ENCODE measurements at regions not wholly inside any gene's neighbourhood (a gene's known extent, or its start where the extent isn't known, plus 50 kb on each side); places are given as distances from the start of the nearest gene placed in this dataset.

GRCh38 chr5:82332064-82332855, 54.1 kb upstream of the RPS23 start:
- H3K9ac ChIP-seq (ENCODE audit: low read depth, low read length) = no peak overlapping the region
- H4K20me1 ChIP-seq (ENCODE audit: insufficient read depth, low read length) = no peaks in the 10 kb centered on the region

DNA sequence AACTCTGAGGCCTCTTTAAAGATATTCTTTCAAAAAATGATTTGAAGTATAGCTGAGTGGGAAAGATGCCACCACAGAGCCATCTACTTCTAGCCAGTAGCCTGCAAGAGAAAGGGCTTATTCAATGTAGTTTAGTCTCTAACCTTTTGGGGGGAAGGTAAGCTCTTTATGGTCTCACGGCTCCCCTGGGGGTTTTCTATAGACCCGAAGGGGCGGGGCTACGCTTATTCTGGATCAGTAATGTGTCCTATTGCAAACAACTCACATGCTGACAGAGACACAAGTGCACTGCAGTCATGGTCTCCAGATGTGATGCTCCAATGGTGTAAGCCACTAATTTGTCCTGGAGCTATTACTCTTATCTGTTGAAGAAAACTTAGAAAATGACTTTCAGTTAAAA, 53.4 kb upstream of the RPS23 start:
- H3K79me2 ChIP-seq (ENCODE audit: insufficient read depth, low read length) = no peaks in the 10 kb centered on the region
- no peaks in the 10 kb centered on the region for H3K27me3 ChIP-seq (ENCODE audit: insufficient read depth, low read length, poor library complexity)
- H3K4me2 ChIP-seq (ENCODE audit: insufficient read depth, low read length) = no peak overlapping the region
- peak; percentile 65 for ATAC-seq (ENCODE audit: insufficient read depth, low read depth)
- H3K36me3 ChIP-seq (ENCODE audit: insufficient read depth, low read length) = no peaks in the 10 kb centered on the region
- peak; percentile 50 for DNase-seq
- H3K9ac ChIP-seq (ENCODE audit: low read depth, low read length) = peak overlapping the region; percentile 19; the same call in 1 of the 2 replicates
- H4K20me1 ChIP-seq (ENCODE audit: insufficient read depth, low read length) = no peaks in the 10 kb centered on the region
- peak overlapping the region; percentile 71 for H3K27ac ChIP-seq (ENCODE audit: low read length)
- no peaks in the 10 kb centered on the region for H3K9me3 ChIP-seq (ENCODE audit: insufficient read depth, low read length, severe bottlenecking)
- H3K4me3 ChIP-seq (ENCODE audit: low read depth in 1 of 2, low read length in 2 of 2) = no peak overlapping the region
- H2AFZ ChIP-seq (ENCODE audit: low read depth, low read length) = 0 out of 2 replicates have a peak overlapping the region, but pooled peaks have one; percentile 38
- TF ChIP-seq EZH2 (IDR thresholded peaks at IDR 0.05; ENCODE audit: borderline replicate concordance, low read depth, low read length, severe bottlenecking) = no peak
- TF ChIP-seq, protein P1, sequence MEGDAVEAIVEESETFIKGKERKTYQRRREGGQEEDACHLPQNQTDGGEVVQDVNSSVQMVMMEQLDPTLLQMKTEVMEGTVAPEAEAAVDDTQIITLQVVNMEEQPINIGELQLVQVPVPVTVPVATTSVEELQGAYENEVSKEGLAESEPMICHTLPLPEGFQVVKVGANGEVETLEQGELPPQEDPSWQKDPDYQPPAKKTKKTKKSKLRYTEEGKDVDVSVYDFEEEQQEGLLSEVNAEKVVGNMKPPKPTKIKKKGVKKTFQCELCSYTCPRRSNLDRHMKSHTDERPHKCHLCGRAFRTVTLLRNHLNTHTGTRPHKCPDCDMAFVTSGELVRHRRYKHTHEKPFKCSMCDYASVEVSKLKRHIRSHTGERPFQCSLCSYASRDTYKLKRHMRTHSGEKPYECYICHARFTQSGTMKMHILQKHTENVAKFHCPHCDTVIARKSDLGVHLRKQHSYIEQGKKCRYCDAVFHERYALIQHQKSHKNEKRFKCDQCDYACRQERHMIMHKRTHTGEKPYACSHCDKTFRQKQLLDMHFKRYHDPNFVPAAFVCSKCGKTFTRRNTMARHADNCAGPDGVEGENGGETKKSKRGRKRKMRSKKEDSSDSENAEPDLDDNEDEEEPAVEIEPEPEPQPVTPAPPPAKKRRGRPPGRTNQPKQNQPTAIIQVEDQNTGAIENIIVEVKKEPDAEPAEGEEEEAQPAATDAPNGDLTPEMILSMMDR (IDR thresholded peaks at IDR 0.05; ENCODE audit: borderline replicate concordance, extremely low read depth, low read length, poor library complexity, severe bottlenecking) = no peak
- H3K4me1 ChIP-seq (ENCODE audit: insufficient read depth, low read length) = peaks cover 36% of the 10 kb centered on the region

More at GRCh38 chr5:82332064-82332855, 54.1 kb upstream of the RPS23 start:
- no peak for DNase-seq
- TF ChIP-seq, protein P1 (IDR thresholded peaks at IDR 0.05; ENCODE audit: borderline replicate concordance, extremely low read depth, low read length, poor library complexity, severe bottlenecking) = no peak
- no peak for TF ChIP-seq EZH2 (IDR thresholded peaks at IDR 0.05; ENCODE audit: borderline replicate concordance, low read depth, low read length, severe bottlenecking)
- no peaks in the 10 kb centered on the region for H3K36me3 ChIP-seq (ENCODE audit: insufficient read depth, low read length)
- H3K27me3 ChIP-seq (ENCODE audit: insufficient read depth, low read length, poor library complexity) = no peaks in the 10 kb centered on the region
- no peak overlapping the region for H3K4me2 ChIP-seq (ENCODE audit: insufficient read depth, low read length)
- H3K27ac ChIP-seq (ENCODE audit: low read length) = peak overlapping the region; percentile 61
- H2AFZ ChIP-seq (ENCODE audit: low read depth, low read length) = peak overlapping the region; percentile 37; the same call in 1 of the 2 replicates
- no peak for ATAC-seq (ENCODE audit: insufficient read depth, low read depth)
- H3K9me3 ChIP-seq (ENCODE audit: insufficient read depth, low read length, severe bottlenecking) = no peaks in the 10 kb centered on the region
- no peaks in the 10 kb centered on the region for H3K79me2 ChIP-seq (ENCODE audit: insufficient read depth, low read length)
- H3K4me3 ChIP-seq (ENCODE audit: low read depth in 1 of 2, low read length in 2 of 2) = no peak overlapping the region
- H3K4me1 ChIP-seq (ENCODE audit: insufficient read depth, low read length) = peaks cover 43% of the 10 kb centered on the region

GRCh38 chr5:82330530-82331270, 52.5 kb upstream of the RPS23 start:
- Histone ChIP-seq H3K9me3 (ENCODE audit: insufficient read depth, low read length, severe bottlenecking) (no peaks in the 10 kb centered on the region), H3K4me2 (ENCODE audit: insufficient read depth, low read length) (no peak overlapping the region; the same call in 1 of the 2 replicates), H3K27me3 (ENCODE audit: insufficient read depth, low read length, poor library complexity) (no peaks in the 10 kb centered on the region), H3K9ac (ENCODE audit: low read depth, low read length) (peak overlapping the region; percentile 19; the same call in 1 of the 2 replicates), H4K20me1 (ENCODE audit: insufficient read depth, low read length) (no peaks in the 10 kb centered on the region), H3K27ac (ENCODE audit: low read length) (peak overlapping the region; percentile 71), H3K36me3 (ENCODE audit: insufficient read depth, low read length) (no peaks in the 10 kb centered on the region), H3K4me3 (ENCODE audit: low read depth in 1 of 2, low read length in 2 of 2) (no peak overlapping the region), H3K4me1 (ENCODE audit: insufficient read depth, low read length) (peaks cover 28% of the 10 kb centered on the region), H3K79me2 (ENCODE audit: insufficient read depth, low read length) (no peaks in the 10 kb centered on the region), H2AFZ (ENCODE audit: low read depth, low read length) (peak overlapping the region; percentile 38)
- TF ChIP-seq, protein P1 (IDR thresholded peaks at IDR 0.05; ENCODE audit: borderline replicate concordance, extremely low read depth, low read length, poor library complexity, severe bottlenecking) = no peak
- no peak for TF ChIP-seq EZH2 (IDR thresholded peaks at IDR 0.05; ENCODE audit: borderline replicate concordance, low read depth, low read length, severe bottlenecking)
- ATAC-seq (ENCODE audit: insufficient read depth, low read depth) (peak; percentile 46; the same call in 2 of the 3 replicates), DNase-seq (no peak)

Measured in DND-41 (cell line).